ENCODE measurements at regions not wholly inside any gene's neighbourhood (a gene's known extent, or its start where the extent isn't known, plus 50 kb on each side); places are given as distances from the start of the nearest gene placed in this dataset.

DNA sequence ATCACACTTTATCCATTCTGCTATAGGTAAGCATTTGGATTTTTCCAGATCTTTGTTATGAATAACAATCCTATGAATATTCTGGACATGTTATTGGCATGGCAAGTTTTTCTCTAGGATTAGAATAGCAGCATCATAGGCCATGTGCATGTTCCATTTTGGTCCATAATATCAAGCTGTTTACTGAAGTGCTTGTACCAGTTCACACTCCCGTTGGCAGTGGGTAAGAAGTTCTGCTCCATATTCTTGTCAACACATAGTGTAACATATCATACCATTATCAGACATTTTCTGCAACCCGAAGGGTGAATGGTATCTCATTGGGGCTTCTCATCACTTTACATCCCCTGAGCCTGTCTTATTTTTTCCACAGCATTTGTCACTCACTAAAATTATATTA, 661.9 kb upstream of the SALL1 start (continued):
- TF ChIP-seq, protein P1, sequence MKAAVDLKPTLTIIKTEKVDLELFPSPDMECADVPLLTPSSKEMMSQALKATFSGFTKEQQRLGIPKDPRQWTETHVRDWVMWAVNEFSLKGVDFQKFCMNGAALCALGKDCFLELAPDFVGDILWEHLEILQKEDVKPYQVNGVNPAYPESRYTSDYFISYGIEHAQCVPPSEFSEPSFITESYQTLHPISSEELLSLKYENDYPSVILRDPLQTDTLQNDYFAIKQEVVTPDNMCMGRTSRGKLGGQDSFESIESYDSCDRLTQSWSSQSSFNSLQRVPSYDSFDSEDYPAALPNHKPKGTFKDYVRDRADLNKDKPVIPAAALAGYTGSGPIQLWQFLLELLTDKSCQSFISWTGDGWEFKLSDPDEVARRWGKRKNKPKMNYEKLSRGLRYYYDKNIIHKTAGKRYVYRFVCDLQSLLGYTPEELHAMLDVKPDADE (IDR thresholded peaks at IDR 0.05): no peak
- TF ChIP-seq EZH2 (IDR thresholded peaks at IDR 0.05; ENCODE audit: low read depth, unreplicated experiment) (no peak), NANOG (IDR thresholded peaks at IDR 0.05; ENCODE audit: borderline replicate concordance) (no peak)

DNA sequence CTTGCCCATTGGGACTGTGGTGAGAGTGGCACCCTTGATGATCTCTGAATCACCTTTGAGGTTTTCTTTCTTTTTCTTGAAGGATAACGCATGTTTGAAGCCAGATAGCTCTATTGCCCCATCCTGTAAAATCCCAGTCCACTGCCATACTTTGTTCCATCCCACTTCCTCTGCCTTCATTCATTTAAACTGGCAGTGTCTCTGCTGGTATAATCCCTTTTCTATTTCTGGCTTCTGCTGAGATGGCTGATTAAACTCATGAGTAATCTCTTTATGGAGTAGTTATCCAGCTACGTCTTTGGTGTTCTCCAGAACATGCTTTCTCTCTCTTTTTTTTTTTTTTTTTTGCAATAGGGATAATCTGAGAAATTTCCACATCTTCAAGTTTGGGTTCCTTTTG, 656.5 kb upstream of the SALL1 start:
- Histone ChIP-seq H3K36me3 (ENCODE audit: insufficient read depth) (no peaks in the 10 kb centered on the region), H3F3A (replicated peaks; ENCODE audit: low read depth) (no peaks in the 10 kb centered on the region), H3K9me2 (ENCODE audit: insufficient read depth) (peaks cover 9% of the 10 kb centered on the region; the same call in 1 of the 2 replicates), H4K20me1 (replicated peaks; ENCODE audit: insufficient read depth) (no peaks in the 10 kb centered on the region), H3K79me2 (replicated peaks; ENCODE audit: insufficient read depth) (no peaks in the 10 kb centered on the region), H3K4me1 (ENCODE audit: insufficient read depth) (no peaks in the 10 kb centered on the region), H3K27ac (ENCODE audit: low read depth) (no peak overlapping the region), H3K27me3 (ENCODE audit: insufficient read depth) (no peaks in the 10 kb centered on the region), H3K4me3 (no peak overlapping the region), H3K4me2 (no peak overlapping the region), H2AFZ (no peak overlapping the region)
- ATAC-seq: no peak
- no peak overlapping the region for H3K27ac Mint-ChIP-seq
- peaks cover 14% of the 10 kb centered on the region for H3K9me3 Mint-ChIP-seq
- no peaks in the 10 kb centered on the region; the same call in 2 of the 3 replicates for H3K4me1 Mint-ChIP-seq
- H3K36me3 Mint-ChIP-seq (ENCODE audit: low read depth): peaks cover 3% of the 10 kb centered on the region; the same call in 1 of the 3 replicates
- H3K4me3 Mint-ChIP-seq: no peak overlapping the region
- no peak for DNase-seq (ENCODE audit: low spot score)
- H3K27me3 Mint-ChIP-seq (ENCODE audit: insufficient read depth, low read depth, poor library complexity): no peaks in the 10 kb centered on the region
- TF ChIP-seq, protein P2, sequence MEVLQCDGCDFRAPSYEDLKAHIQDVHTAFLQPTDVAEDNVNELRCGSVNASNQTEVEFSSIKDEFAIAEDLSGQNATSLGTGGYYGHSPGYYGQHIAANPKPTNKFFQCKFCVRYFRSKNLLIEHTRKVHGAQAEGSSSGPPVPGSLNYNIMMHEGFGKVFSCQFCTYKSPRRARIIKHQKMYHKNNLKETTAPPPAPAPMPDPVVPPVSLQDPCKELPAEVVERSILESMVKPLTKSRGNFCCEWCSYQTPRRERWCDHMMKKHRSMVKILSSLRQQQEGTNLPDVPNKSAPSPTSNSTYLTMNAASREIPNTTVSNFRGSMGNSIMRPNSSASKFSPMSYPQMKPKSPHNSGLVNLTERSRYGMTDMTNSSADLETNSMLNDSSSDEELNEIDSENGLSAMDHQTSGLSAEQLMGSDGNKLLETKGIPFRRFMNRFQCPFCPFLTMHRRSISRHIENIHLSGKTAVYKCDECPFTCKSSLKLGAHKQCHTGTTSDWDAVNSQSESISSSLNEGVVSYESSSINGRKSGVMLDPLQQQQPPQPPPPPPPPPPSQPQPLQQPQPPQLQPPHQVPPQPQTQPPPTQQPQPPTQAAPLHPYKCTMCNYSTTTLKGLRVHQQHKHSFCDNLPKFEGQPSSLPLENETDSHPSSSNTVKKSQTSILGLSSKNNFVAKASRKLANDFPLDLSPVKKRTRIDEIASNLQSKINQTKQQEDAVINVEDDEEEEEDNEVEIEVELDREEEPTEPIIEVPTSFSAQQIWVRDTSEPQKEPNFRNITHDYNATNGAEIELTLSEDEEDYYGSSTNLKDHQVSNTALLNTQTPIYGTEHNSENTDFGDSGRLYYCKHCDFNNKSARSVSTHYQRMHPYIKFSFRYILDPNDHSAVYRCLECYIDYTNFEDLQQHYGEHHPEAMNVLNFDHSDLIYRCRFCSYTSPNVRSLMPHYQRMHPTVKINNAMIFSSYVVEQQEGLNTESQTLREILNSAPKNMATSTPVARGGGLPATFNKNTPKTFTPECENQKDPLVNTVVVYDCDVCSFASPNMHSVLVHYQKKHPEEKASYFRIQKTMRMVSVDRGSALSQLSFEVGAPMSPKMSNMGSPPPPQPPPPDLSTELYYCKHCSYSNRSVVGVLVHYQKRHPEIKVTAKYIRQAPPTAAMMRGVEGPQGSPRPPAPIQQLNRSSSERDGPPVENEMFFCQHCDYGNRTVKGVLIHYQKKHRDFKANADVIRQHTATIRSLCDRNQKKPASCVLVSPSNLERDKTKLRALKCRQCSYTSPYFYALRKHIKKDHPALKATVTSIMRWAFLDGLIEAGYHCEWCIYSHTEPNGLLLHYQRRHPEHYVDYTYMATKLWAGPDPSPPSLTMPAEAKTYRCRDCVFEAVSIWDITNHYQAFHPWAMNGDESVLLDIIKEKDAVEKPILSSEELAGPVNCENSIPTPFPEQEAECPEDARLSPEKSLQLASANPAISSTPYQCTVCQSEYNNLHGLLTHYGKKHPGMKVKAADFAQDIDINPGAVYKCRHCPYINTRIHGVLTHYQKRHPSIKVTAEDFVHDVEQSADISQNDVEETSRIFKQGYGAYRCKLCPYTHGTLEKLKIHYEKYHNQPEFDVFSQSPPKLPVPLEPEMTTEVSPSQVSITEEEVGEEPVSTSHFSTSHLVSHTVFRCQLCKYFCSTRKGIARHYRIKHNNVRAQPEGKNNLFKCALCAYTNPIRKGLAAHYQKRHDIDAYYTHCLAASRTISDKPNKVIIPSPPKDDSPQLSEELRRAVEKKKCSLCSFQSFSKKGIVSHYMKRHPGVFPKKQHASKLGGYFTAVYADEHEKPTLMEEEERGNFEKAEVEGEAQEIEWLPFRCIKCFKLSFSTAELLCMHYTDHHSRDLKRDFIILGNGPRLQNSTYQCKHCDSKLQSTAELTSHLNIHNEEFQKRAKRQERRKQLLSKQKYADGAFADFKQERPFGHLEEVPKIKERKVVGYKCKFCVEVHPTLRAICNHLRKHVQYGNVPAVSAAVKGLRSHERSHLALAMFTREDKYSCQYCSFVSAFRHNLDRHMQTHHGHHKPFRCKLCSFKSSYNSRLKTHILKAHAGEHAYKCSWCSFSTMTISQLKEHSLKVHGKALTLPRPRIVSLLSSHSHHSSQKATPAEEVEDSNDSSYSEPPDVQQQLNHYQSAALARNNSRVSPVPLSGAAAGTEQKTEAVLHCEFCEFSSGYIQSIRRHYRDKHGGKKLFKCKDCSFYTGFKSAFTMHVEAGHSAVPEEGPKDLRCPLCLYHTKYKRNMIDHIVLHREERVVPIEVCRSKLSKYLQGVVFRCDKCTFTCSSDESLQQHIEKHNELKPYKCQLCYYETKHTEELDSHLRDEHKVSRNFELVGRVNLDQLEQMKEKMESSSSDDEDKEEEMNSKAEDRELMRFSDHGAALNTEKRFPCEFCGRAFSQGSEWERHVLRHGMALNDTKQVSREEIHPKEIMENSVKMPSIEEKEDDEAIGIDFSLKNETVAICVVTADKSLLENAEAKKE (CRISPR knock-in tag; IDR thresholded peaks at IDR 0.05): no peak
- TF ChIP-seq, protein P3, sequence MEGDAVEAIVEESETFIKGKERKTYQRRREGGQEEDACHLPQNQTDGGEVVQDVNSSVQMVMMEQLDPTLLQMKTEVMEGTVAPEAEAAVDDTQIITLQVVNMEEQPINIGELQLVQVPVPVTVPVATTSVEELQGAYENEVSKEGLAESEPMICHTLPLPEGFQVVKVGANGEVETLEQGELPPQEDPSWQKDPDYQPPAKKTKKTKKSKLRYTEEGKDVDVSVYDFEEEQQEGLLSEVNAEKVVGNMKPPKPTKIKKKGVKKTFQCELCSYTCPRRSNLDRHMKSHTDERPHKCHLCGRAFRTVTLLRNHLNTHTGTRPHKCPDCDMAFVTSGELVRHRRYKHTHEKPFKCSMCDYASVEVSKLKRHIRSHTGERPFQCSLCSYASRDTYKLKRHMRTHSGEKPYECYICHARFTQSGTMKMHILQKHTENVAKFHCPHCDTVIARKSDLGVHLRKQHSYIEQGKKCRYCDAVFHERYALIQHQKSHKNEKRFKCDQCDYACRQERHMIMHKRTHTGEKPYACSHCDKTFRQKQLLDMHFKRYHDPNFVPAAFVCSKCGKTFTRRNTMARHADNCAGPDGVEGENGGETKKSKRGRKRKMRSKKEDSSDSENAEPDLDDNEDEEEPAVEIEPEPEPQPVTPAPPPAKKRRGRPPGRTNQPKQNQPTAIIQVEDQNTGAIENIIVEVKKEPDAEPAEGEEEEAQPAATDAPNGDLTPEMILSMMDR (conservative IDR thresholded peaks at IDR 0.05; ENCODE audit: low read depth in 2 of 2): no peak
- no peak for TF ChIP-seq JUNB (IDR thresholded peaks at IDR 0.05; ENCODE audit: unreplicated experiment)
- TF ChIP-seq NANOG (IDR thresholded peaks at IDR 0.05; ENCODE audit: borderline replicate concordance): no peak
- TF ChIP-seq STAT1 (IDR thresholded peaks at IDR 0.05; ENCODE audit: unreplicated experiment): no peak
- TF ChIP-seq ZNF331 (CRISPR knock-in tag; IDR thresholded peaks at IDR 0.05; ENCODE audit: low read depth): no peak
- TF ChIP-seq EZH2 (IDR thresholded peaks at IDR 0.05; ENCODE audit: low read depth, unreplicated experiment): no peak
- TF ChIP-seq, protein P1 (IDR thresholded peaks at IDR 0.05): no peak
- no peak for TF ChIP-seq CREB1 (CRISPR knock-in tag; IDR thresholded peaks at IDR 0.05; ENCODE audit: low read depth)
- no peak for TF ChIP-seq POLR2AphosphoS5 (IDR thresholded peaks at IDR 0.05; ENCODE audit: low read depth)
- no peak for TF ChIP-seq ZNF114 (CRISPR knock-in tag; IDR thresholded peaks at IDR 0.05)
- TF ChIP-seq, protein P4, sequence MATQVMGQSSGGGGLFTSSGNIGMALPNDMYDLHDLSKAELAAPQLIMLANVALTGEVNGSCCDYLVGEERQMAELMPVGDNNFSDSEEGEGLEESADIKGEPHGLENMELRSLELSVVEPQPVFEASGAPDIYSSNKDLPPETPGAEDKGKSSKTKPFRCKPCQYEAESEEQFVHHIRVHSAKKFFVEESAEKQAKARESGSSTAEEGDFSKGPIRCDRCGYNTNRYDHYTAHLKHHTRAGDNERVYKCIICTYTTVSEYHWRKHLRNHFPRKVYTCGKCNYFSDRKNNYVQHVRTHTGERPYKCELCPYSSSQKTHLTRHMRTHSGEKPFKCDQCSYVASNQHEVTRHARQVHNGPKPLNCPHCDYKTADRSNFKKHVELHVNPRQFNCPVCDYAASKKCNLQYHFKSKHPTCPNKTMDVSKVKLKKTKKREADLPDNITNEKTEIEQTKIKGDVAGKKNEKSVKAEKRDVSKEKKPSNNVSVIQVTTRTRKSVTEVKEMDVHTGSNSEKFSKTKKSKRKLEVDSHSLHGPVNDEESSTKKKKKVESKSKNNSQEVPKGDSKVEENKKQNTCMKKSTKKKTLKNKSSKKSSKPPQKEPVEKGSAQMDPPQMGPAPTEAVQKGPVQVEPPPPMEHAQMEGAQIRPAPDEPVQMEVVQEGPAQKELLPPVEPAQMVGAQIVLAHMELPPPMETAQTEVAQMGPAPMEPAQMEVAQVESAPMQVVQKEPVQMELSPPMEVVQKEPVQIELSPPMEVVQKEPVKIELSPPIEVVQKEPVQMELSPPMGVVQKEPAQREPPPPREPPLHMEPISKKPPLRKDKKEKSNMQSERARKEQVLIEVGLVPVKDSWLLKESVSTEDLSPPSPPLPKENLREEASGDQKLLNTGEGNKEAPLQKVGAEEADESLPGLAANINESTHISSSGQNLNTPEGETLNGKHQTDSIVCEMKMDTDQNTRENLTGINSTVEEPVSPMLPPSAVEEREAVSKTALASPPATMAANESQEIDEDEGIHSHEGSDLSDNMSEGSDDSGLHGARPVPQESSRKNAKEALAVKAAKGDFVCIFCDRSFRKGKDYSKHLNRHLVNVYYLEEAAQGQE (IDR thresholded peaks at IDR 0.05; ENCODE audit: unreplicated experiment): no peak
